SK-N-SH (cell line): ENCODE measurements at regions not wholly inside any gene's neighbourhood (a gene's known extent, or its start where the extent isn't known, plus 50 kb on each side); places are given as distances from the start of the nearest gene placed in this dataset.

Experiments
- CTCF ChIA-PET: fragments of 300-600, 350-600 bp; formaldehyde crosslinking; extraction: SDS; loops from one replicate; lab custom pipeline; 2021; lab: Yijun Ruan, JAX
- POLR2A ChIA-PET: fragments of 350-600 bp; sonication (Branson Sonifier 250); formaldehyde crosslinking; extraction: SDS; loops from one replicate; lab custom pipeline; 2020; ENCODE audit warnings: antibody characterized with exemption, inconsistent platforms; lab: Yijun Ruan, JAX
- DNase-seq: peaks from one replicate; pipeline ENCODE4 v3.0.0; 2012
- H2AFZ ChIP-seq: fragments of 200-600 bp; sonication (generic); 2 replicates; pipeline ENCODE4 v1.8.1; 2016; ENCODE audit warnings: antibody characterized with exemption, mild to moderate bottlenecking, low read depth
- H3F3A ChIP-seq: fragments of 200-600 bp; sonication (generic); replicated peaks from 2 replicates; pipeline ENCODE3; 2016; ENCODE audit warnings: antibody characterized with exemption, mild to moderate bottlenecking; ENCODE audit not compliant: insufficient read depth
- H3K27ac ChIP-seq, 2 experiments: fragments of 200-500 bp in 1 of 2; fragments of 200-600 bp in 1 of 2; sonication (Bioruptor generic) in 1 of 2; sonication (generic), shearing (Covaris generic) in 1 of 2; 2 replicates each; pipeline versions ENCODE4 v1.5.1 to v1.6.1; 2014 to 2016; ENCODE audit warnings: low read depth in 2 of 2, inconsistent platforms in 1 of 2, low read length in 1 of 2, mild to moderate bottlenecking in 1 of 2, mixed read lengths in 1 of 2
- H3K27me3 ChIP-seq: fragments of 200-600 bp; sonication (generic), shearing (Covaris generic); 2 replicates; pipeline ENCODE4 v1.6.1; 2016; ENCODE audit warnings: mixed run types; ENCODE audit not compliant: insufficient read depth
- H3K36me3 ChIP-seq, 2 experiments: fragments of 200-500 bp in 1 of 2; fragments of 200-600 bp in 1 of 2; sonication (Bioruptor generic) in 1 of 2; sonication (generic) in 1 of 2; replicated peaks in 1 of 2; 2 replicates each; pipeline versions ENCODE3 to v1.5.1; 2014 to 2016; ENCODE audit warnings: low read length in 1 of 2, mild to moderate bottlenecking in 1 of 2; ENCODE audit not compliant: insufficient read depth in 2 of 2, control insufficient read depth in 1 of 2
- H3K4me1 ChIP-seq, 2 experiments: fragments of 200-500 bp in 1 of 2; fragments of 200-600 bp in 1 of 2; sonication (Bioruptor generic) in 1 of 2; sonication (generic), shearing (Covaris generic) in 1 of 2; 2 replicates each; pipeline versions ENCODE4 v1.5.1 to v1.6.1; 2014 to 2016; ENCODE audit warnings: low read depth in 1 of 2, low read length in 1 of 2, mixed run types in 1 of 2; ENCODE audit not compliant: insufficient read depth in 2 of 2, control insufficient read depth in 1 of 2
- H3K4me2 ChIP-seq: fragments of 200-600 bp; sonication (generic), shearing (Covaris generic); 2 replicates; pipeline ENCODE4 v1.6.1; 2017; ENCODE audit warnings: mixed run types
- H3K4me3 ChIP-seq, 2 experiments: fragments of 200-500 bp in 1 of 2; fragments of 200-600 bp in 1 of 2; sonication (Bioruptor generic) in 1 of 2; sonication (generic), shearing (Covaris generic) in 1 of 2; 2 replicates each; pipeline versions ENCODE4 v1.5.1 to v1.8.1; 2014 to 2016; ENCODE audit warnings: low read depth in 2 of 2, inconsistent platforms in 1 of 2, low read length in 1 of 2, mild to moderate bottlenecking in 1 of 2, mixed read lengths in 1 of 2, moderate library complexity in 1 of 2
- H3K79me2 ChIP-seq: fragments of 200-600 bp; sonication (generic); 2 replicates; pipeline ENCODE4 v1.8.1; 2017; ENCODE audit warnings: mild to moderate bottlenecking; ENCODE audit not compliant: insufficient read depth
- H3K9ac ChIP-seq: fragments of 200-600 bp; sonication (generic); 2 replicates; pipeline ENCODE4 v1.6.1; 2017; ENCODE audit warnings: mixed run types
- H3K9me2 ChIP-seq: fragments of 200-600 bp; sonication (generic); 2 replicates; pipeline ENCODE4 v1.6.1; 2017; ENCODE audit warnings: mixed run types
- H3K9me3 ChIP-seq: fragments of 200-600 bp; sonication (generic); 2 replicates; pipeline ENCODE4 v1.6.1; 2017; ENCODE audit warnings: mixed run types, mild to moderate bottlenecking, moderate library complexity
- H4K20me1 ChIP-seq: fragments of 200-600 bp; sonication (generic); 2 replicates; pipeline ENCODE4 v1.6.1; 2017; ENCODE audit warnings: mild to moderate bottlenecking, mixed run types; ENCODE audit not compliant: insufficient read depth
- EP300 ChIP-seq, 2 experiments: IDR thresholded peaks; 2 replicates each; pipeline versions ENCODE4 v1.4.0 to v1.6.1; 2012; ENCODE audit warnings: borderline replicate concordance in 1 of 2, low read depth in 1 of 2, low read length in 1 of 2
- GATA2 ChIP-seq: sonication (generic); formaldehyde crosslinking; IDR thresholded peaks from 2 replicates; pipeline ENCODE4 v1.5.0; 2020; ENCODE audit warnings: mild to moderate bottlenecking, missing genetic modification reagents
- MXI1 ChIP-seq: IDR thresholded peaks from 2 replicates; pipeline ENCODE4 v1.6.1; 2012; ENCODE audit warnings: mild to moderate bottlenecking, low read depth, low read length, improper control_type of control experiment
- RCOR1 ChIP-seq: fragments of 150-350 bp; IDR thresholded peaks from 2 replicates; pipeline ENCODE4 v1.6.1; 2017; ENCODE audit warnings: antibody characterized with exemption, low read length
- WGBS: methylation state at CpG from one replicate; pipeline ENCODE4 v1.1.6; 2017; ENCODE audit warnings: low lambda C conversion rate; 5-methylcytosine and 5-hydroxymethylcytosine counted together
- TF ChIP-seq, protein P1 (sequence below): IDR thresholded peaks from 2 replicates; pipeline ENCODE4 v1.4.0; 2012; ENCODE audit warnings: low read depth, borderline replicate concordance
- TF ChIP-seq, protein P2 (sequence below): IDR thresholded peaks from 2 replicates; pipeline ENCODE4; 2012
- TF ChIP-seq, protein P3 (sequence below): IDR thresholded peaks from 2 replicates; pipeline ENCODE4 v1.4.0; 2012; ENCODE audit warnings: low read depth

DNA sequence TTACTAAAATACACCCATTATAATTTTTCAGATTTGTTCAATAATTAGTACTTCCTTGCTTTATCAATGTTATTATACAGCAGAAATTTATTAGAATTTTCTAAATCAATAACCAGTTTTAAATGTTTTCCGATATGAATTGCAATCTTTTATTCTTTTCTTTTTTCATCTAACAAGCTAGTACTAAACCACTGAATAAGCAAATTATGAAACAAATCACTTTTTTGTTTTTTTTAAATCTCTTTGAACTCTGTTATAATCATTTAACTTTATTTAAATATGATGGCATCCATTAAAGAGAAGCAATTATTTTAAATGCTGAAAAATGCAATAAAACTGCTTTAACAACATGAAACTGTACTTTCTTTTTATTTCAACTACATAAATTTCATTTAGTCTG is 59.7 kb downstream of the HYCC1 start:
- no peaks in the 10 kb centered on the region for H3K79me2 ChIP-seq
- CTCF ChIA-PET, result no interaction called here

DNA sequence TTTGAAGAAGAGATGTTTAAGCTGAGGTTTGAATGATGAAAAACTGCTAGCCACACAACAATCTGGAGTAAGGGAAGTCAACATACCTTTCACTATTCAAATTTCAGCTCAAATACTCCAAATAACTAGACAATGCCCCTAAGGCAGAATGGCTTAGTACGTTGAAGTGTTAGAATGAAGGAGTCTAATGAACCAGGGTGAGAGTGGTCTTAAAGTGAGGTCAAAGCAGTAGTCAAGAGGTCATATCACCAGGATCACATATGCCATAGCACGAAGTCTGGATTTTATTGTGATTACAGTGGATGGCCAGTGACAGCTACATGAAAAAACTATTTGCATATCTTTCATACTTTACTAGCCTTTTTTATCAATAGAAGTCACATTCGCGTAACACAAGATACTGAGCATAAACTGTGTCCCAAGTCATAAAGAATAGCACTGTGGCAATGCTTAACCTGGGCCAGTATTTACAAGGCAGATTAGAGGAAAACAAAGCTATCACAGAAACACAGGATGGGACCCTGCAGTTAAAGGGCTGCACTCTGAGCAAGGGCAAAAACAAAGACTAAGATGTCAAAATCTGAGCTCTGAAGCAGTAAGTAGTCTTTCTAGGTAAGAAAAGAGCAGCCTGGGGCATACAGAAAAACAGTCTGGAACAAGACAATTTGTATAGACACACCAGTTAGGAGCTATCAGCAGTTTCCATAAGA is 61.5 kb downstream of the HYCC1 start:
- H4K20me1 ChIP-seq, result no peaks in the 10 kb centered on the region
- WGBS, result 17% methylated on average over 4 of the region's 4 CpGs
- H3K4me1 ChIP-seq, result no peaks in the 10 kb centered on the region; a peak in 1 of 4 replicates
- DNase-seq, result no peak
- POLR2A ChIA-PET, result no interaction called here
- peaks cover 9% of the 10 kb centered on the region; the same call in 1 of the 2 replicates for H3K27me3 ChIP-seq
- H3K9me3 ChIP-seq, result peaks cover 5% of the 10 kb centered on the region; the same call in 1 of the 2 replicates
- H3K79me2 ChIP-seq, result no peaks in the 10 kb centered on the region
- CTCF ChIA-PET, result interaction anchor here (0.6 to 1.5 kb wide), 6 partner anchors 11 to 393 kb away, joined by 3 to 4 read pairs (median 3); no protein-coding TSS in a partner anchor
- no peak overlapping the region for H3K4me2 ChIP-seq
- H3F3A ChIP-seq, result no peaks in the 10 kb centered on the region
- H3K4me3 ChIP-seq, result no peak overlapping the region
- no peak overlapping the region for H2AFZ ChIP-seq
- no peak overlapping the region for H3K27ac ChIP-seq
- H3K36me3 ChIP-seq, result peaks cover 0 to 11% of the 10 kb centered on the region in 2 experiments
- H3K9me2 ChIP-seq, result peaks cover 6% of the 10 kb centered on the region; the same call in 1 of the 2 replicates
- TF ChIP-seq MXI1 (no peak), RCOR1 (no peak), GATA2 (no peak), EP300 (IDR thresholded peaks at IDR 0.05; ENCODE audit: borderline replicate concordance in 1 of 2, low read depth in 1 of 2, low read length in 1 of 2) (no peak)
- TF ChIP-seq, protein P1, sequence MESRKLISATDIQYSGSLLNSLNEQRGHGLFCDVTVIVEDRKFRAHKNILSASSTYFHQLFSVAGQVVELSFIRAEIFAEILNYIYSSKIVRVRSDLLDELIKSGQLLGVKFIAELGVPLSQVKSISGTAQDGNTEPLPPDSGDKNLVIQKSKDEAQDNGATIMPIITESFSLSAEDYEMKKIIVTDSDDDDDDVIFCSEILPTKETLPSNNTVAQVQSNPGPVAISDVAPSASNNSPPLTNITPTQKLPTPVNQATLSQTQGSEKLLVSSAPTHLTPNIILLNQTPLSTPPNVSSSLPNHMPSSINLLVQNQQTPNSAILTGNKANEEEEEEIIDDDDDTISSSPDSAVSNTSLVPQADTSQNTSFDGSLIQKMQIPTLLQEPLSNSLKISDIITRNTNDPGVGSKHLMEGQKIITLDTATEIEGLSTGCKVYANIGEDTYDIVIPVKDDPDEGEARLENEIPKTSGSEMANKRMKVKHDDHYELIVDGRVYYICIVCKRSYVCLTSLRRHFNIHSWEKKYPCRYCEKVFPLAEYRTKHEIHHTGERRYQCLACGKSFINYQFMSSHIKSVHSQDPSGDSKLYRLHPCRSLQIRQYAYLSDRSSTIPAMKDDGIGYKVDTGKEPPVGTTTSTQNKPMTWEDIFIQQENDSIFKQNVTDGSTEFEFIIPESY, result no peak
- H3K9ac ChIP-seq, result no peak overlapping the region

More for the DNA sequence above, 59.7 kb downstream of the HYCC1 start:
- WGBS, result 71% methylated on average over 1 of the region's 1 CpG
- H4K20me1 ChIP-seq, result no peaks in the 10 kb centered on the region
- no peak overlapping the region for H3K9ac ChIP-seq
- H3K9me3 ChIP-seq, result peaks cover 5% of the 10 kb centered on the region; the same call in 1 of the 2 replicates
- peaks cover 0 to 12% of the 10 kb centered on the region in 2 experiments for H3K36me3 ChIP-seq
- no peaks in the 10 kb centered on the region for H3F3A ChIP-seq
- no peaks in the 10 kb centered on the region for H3K27me3 ChIP-seq
- peaks cover 6% of the 10 kb centered on the region; the same call in 1 of the 2 replicates for H3K9me2 ChIP-seq
- no peak overlapping the region for H3K4me3 ChIP-seq
- no peak for DNase-seq
- POLR2A ChIA-PET, result no interaction called here
- H3K27ac ChIP-seq, result no peak overlapping the region
- H3K4me1 ChIP-seq, result no peaks in the 10 kb centered on the region; a peak in 1 of 4 replicates
- no peak overlapping the region for H2AFZ ChIP-seq
- H3K4me2 ChIP-seq, result no peak overlapping the region
- TF ChIP-seq, protein P2, sequence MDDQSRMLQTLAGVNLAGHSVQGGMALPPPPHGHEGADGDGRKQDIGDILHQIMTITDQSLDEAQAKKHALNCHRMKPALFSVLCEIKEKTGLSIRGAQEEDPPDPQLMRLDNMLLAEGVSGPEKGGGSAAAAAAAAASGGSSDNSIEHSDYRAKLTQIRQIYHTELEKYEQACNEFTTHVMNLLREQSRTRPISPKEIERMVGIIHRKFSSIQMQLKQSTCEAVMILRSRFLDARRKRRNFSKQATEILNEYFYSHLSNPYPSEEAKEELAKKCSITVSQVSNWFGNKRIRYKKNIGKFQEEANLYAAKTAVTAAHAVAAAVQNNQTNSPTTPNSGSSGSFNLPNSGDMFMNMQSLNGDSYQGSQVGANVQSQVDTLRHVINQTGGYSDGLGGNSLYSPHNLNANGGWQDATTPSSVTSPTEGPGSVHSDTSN, result no peak
- TF ChIP-seq, protein P3, sequence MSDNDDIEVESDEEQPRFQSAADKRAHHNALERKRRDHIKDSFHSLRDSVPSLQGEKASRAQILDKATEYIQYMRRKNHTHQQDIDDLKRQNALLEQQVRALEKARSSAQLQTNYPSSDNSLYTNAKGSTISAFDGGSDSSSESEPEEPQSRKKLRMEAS, result no peak
